ENCODE measurements at regions not wholly inside any gene's neighbourhood (a gene's known extent, or its start where the extent isn't known, plus 50 kb on each side); places are given as distances from the start of the nearest gene placed in this dataset.
A peak's percentile ranks its signal among the peaks of the same experiment; 100 is the strongest.

GRCh38 chr7:31398815-31399214, 58.3 kb upstream of the NEUROD6 start:
- Histone ChIP-seq H3K27ac (no peak overlapping the region), H3K4me3 (no peak overlapping the region), H3K27me3 (no peaks in the 10 kb centered on the region), H3K9me3 (no peaks in the 10 kb centered on the region), H3K36me3 (no peaks in the 10 kb centered on the region), H3K4me1 (no peaks in the 10 kb centered on the region)
- no peak for ATAC-seq
- intact Hi-C loops (cut with DNase I) = no loop called here
- DNase-seq = no peak
- TF ChIP-seq CTCF (IDR thresholded peaks at IDR 0.05) = no peak

DNA sequence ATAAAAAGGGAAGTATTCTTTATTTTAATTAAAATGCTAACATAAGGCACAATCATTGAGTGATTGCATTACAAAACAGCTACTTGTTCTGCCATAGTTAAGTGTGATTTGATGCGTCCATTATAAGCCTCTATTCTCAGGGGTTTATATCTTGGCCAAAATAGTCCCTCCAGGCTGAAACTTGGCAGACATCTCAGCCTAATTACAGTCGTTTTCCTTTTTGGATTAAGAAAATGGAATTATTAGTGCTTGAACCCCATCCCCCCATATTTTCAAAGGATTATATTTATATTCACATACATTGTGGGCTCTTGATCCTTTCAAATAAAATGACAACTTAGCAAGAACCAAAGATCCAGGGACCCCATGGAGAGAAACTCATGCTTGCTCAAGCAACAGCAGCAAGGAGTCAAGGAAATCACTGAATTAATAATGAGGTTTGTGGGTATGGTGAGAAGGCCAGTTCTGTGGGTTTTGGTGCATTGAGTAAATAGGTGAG, 66.7 kb upstream of the NEUROD6 start:
- DNase-seq = no peak
- Histone ChIP-seq H3K27me3 (no peaks in the 10 kb centered on the region), H3K4me3 (no peak overlapping the region), H3K4me1 (peaks cover 3% of the 10 kb centered on the region), H3K27ac (no peak overlapping the region), H3K36me3 (no peaks in the 10 kb centered on the region), H3K9me3 (no peaks in the 10 kb centered on the region)
- ATAC-seq = no peak
- intact Hi-C loops (cut with DNase I) = no loop called here
- TF ChIP-seq CTCF (IDR thresholded peaks at IDR 0.05) = no peak

GRCh38 chr7:31408140-31408729, 67.7 kb upstream of the NEUROD6 start:
- H3K4me3 ChIP-seq = no peak overlapping the region
- DNase-seq = no peak
- H3K4me1 ChIP-seq = peaks cover 3% of the 10 kb centered on the region
- H3K36me3 ChIP-seq = no peaks in the 10 kb centered on the region
- no peaks in the 10 kb centered on the region for H3K9me3 ChIP-seq
- intact Hi-C loops (cut with DNase I) = no loop called here
- peak; percentile 86 for ATAC-seq
- no peaks in the 10 kb centered on the region for H3K27me3 ChIP-seq
- H3K27ac ChIP-seq = no peak overlapping the region
- no peak for TF ChIP-seq CTCF (IDR thresholded peaks at IDR 0.05)

GRCh38 chr7:31410265-31410664, 69.7 kb upstream of the NEUROD6 start:
- Histone ChIP-seq H3K27ac (no peak overlapping the region), H3K9me3 (no peaks in the 10 kb centered on the region), H3K4me1 (peaks cover 3% of the 10 kb centered on the region), H3K4me3 (no peak overlapping the region), H3K27me3 (no peaks in the 10 kb centered on the region), H3K36me3 (no peaks in the 10 kb centered on the region)
- no peak for TF ChIP-seq CTCF (IDR thresholded peaks at IDR 0.05)
- intact Hi-C loops (cut with DNase I) = no loop called here
- ATAC-seq = no peak
- no peak for DNase-seq

DNA sequence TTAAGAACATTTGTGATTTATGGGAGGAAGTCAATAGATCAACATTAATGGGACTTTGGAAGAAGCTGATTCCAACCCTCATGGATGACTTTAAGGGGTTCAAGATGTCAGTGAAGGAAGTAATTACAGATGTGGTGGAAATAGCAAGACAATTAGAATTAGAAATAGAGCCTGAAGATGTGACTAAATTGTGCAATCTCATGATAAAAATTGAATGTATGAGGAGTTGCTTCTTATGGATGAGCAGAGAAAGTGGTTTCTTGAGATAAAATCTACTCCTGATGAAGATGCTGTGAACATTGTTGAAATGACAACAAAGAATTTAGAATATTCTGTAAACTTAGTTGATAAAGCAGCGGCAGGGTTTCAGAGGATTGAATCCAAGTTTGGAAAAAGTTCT, 70.9 kb upstream of the NEUROD6 start:
- Histone ChIP-seq H3K27ac (no peak overlapping the region), H3K9me3 (no peaks in the 10 kb centered on the region), H3K4me1 (peaks cover 3% of the 10 kb centered on the region), H3K27me3 (no peaks in the 10 kb centered on the region), H3K4me3 (no peak overlapping the region), H3K36me3 (no peaks in the 10 kb centered on the region)
- TF ChIP-seq CTCF (IDR thresholded peaks at IDR 0.05) = no peak
- intact Hi-C loops (cut with DNase I) = no loop called here
- DNase-seq = no peak
- ATAC-seq = no peak

DNA sequence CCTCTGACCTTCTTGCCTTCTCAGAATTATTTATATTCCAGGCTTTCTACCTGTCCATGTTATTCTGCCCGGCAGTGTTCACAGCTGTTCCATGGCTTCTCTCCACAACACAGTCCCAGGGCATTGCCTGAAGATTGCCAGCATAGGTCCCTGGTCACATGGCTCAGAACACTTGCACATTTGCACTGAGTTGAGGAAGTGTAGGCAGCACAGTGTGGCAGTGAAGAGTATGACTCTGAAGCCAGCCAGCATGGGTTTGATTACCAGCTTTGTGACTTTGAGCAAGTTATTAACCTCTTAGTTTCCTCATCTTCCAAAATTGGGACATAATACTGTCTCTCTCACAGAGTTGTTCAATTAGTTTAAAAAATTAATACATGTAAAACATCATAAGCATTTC, 73.2 kb upstream of the NEUROD6 start:
- no peak for TF ChIP-seq CTCF (IDR thresholded peaks at IDR 0.05)
- ATAC-seq = peak; percentile 61

More for the DNA sequence above, 73.2 kb upstream of the NEUROD6 start:
- Histone ChIP-seq H3K4me3 (no peak overlapping the region), H3K27ac (no peak overlapping the region), H3K4me1 (no peaks in the 10 kb centered on the region), H3K9me3 (no peaks in the 10 kb centered on the region), H3K27me3 (no peaks in the 10 kb centered on the region), H3K36me3 (no peaks in the 10 kb centered on the region)
- intact Hi-C loops (cut with DNase I) = no loop called here
- DNase-seq = no peak

Data from upper lobe of right lung (tissue), 1 donor.